EH (cell line): ENCODE measurements at regions not wholly inside any gene's neighbourhood (a gene's known extent, or its start where the extent isn't known, plus 50 kb on each side); places are given as distances from the start of the nearest gene placed in this dataset.
A peak's percentile ranks its signal among the peaks of the same experiment; 100 is the strongest.
"Not testable (repeated sequence)": the region's sequence is repeated elsewhere in the genome, so short reads cannot be mapped to it uniquely, and the experiment has no call there.

Experiments
- DNase-seq: peaks from one replicate; pipeline ENCODE4 v3.0.0-alpha.2; 2015; ENCODE audit warnings: low read depth

- peak; percentile 52 for DNase-seq
These were observed 238.5 kb upstream of the ERBB4 start for GRCh38 chr2:212777020-212777491.

- DNase-seq = no peak
These were observed 235.3 kb upstream of the ERBB4 start for GRCh38 chr2:212773808-212774339.

GRCh38 chr2:212770240-212770639, 231.6 kb upstream of the ERBB4 start:
- DNase-seq = no peak

- DNase-seq = peak; percentile 4
These were observed 228.3 kb upstream of the ERBB4 start for GRCh38 chr2:212766921-212767320.

- no peak for DNase-seq
These were observed 214.2 kb upstream of the ERBB4 start for GRCh38 chr2:212752730-212753351.

- DNase-seq = no peak
These were observed 206.8 kb upstream of the ERBB4 start for GRCh38 chr2:212745359-212745758.

- no peak for DNase-seq
These were observed 199.0 kb upstream of the ERBB4 start for GRCh38 chr2:212737392-212738172.

GRCh38 chr2:212736385-212736726, 197.8 kb upstream of the ERBB4 start:
- no peak for DNase-seq

GRCh38 chr2:212733273-212733672, 194.7 kb upstream of the ERBB4 start:
- DNase-seq = no peak

- DNase-seq = no peak
These were observed 194.3 kb upstream of the ERBB4 start for GRCh38 chr2:212732860-212733259.

GRCh38 chr2:212730994-212731393, 192.4 kb upstream of the ERBB4 start:
- no peak for DNase-seq

- DNase-seq = no peak
These were observed 190.1 kb upstream of the ERBB4 start for GRCh38 chr2:212728717-212729116.

- DNase-seq = no peak
These were observed 189.1 kb upstream of the ERBB4 start for GRCh38 chr2:212727751-212728150.

GRCh38 chr2:212726403-212726802, 187.8 kb upstream of the ERBB4 start:
- no peak for DNase-seq

GRCh38 chr2:212725180-212725579, 186.6 kb upstream of the ERBB4 start:
- DNase-seq = no peak

- peak; percentile 25 for DNase-seq
These were observed 184.6 kb upstream of the ERBB4 start for GRCh38 chr2:212723226-212723625.

- DNase-seq = no peak
These were observed 183.4 kb upstream of the ERBB4 start for GRCh38 chr2:212722046-212722445.

- no peak for DNase-seq
These were observed 182.4 kb upstream of the ERBB4 start for GRCh38 chr2:212721026-212721451.

GRCh38 chr2:212715411-212715810, 176.8 kb upstream of the ERBB4 start:
- DNase-seq = not testable (repeated sequence)

- DNase-seq = peak; percentile 35
These were observed 175.1 kb upstream of the ERBB4 start for GRCh38 chr2:212713681-212714080.

- DNase-seq = no peak
These were observed 174.4 kb upstream of the ERBB4 start for GRCh38 chr2:212712991-212713390.

GRCh38 chr2:212712466-212712865, 173.9 kb upstream of the ERBB4 start:
- peak; percentile 4 for DNase-seq

- peak; percentile 86 for DNase-seq
These were observed 173.3 kb upstream of the ERBB4 start for GRCh38 chr2:212711856-212712255.
